ENCODE measurements at regions not wholly inside any gene's neighbourhood (a gene's known extent, or its start where the extent isn't known, plus 50 kb on each side); places are given as distances from the start of the nearest gene placed in this dataset.

GRCh38 chr2:13768274-13768673 is 864.2 kb upstream of the LRATD1 start:
- TF ChIP-seq CTCF (optimal IDR thresholded peaks at IDR 0.05 in 1 of 3, IDR thresholded peaks at IDR 0.05 in 1 of 3, conservative IDR thresholded peaks at IDR 0.05 in 1 of 3; ENCODE audit: extremely low read depth in 1 of 3, insufficient read depth in 2 of 3, low read length in 3 of 3) (no peak), EZH2 (IDR thresholded peaks at IDR 0.05; ENCODE audit: low read length) (no peak)
